SU-DHL-6 (cell line): ENCODE measurements at regions not wholly inside any gene's neighbourhood (a gene's known extent, or its start where the extent isn't known, plus 50 kb on each side); places are given as distances from the start of the nearest gene placed in this dataset.

Experiments
- EZH2phosphoT487 ChIP-seq: fragments of 200-600 bp; sonication (generic), shearing (Covaris generic); conservative IDR thresholded peaks from 2 replicates; pipeline ENCODE4 v1.6.1; 2018; ENCODE audit warnings: mild to moderate bottlenecking, antibody characterized with exemption, low read length, moderate library complexity, mixed read lengths
- TF ChIP-seq, protein P1 (sequence below): fragments of 200-600 bp; sonication (generic); IDR thresholded peaks from one replicate; pipeline ENCODE4 v1.5.1; 2017; ENCODE audit warnings: antibody characterized with exemption, mild to moderate bottlenecking, low read length, moderate library complexity; ENCODE audit not compliant: insufficient read depth, poor library complexity, severe bottlenecking

GRCh38 chr22:19593991-19594569 is 69.9 kb upstream of the CLDN5 start:
- no peak for TF ChIP-seq EZH2phosphoT487
- TF ChIP-seq, protein P1, sequence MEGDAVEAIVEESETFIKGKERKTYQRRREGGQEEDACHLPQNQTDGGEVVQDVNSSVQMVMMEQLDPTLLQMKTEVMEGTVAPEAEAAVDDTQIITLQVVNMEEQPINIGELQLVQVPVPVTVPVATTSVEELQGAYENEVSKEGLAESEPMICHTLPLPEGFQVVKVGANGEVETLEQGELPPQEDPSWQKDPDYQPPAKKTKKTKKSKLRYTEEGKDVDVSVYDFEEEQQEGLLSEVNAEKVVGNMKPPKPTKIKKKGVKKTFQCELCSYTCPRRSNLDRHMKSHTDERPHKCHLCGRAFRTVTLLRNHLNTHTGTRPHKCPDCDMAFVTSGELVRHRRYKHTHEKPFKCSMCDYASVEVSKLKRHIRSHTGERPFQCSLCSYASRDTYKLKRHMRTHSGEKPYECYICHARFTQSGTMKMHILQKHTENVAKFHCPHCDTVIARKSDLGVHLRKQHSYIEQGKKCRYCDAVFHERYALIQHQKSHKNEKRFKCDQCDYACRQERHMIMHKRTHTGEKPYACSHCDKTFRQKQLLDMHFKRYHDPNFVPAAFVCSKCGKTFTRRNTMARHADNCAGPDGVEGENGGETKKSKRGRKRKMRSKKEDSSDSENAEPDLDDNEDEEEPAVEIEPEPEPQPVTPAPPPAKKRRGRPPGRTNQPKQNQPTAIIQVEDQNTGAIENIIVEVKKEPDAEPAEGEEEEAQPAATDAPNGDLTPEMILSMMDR = no peak
